Activated T-helper 17 cell treated with anti-CD3 and anti-CD28 coated beads, Interleukin-2, amount 50 U/mL, for 72 hours (primary cell): ENCODE measurements at regions not wholly inside any gene's neighbourhood (a gene's known extent, or its start where the extent isn't known, plus 50 kb on each side); places are given as distances from the start of the nearest gene placed in this dataset.

ENCODE experiments used
- ATAC-seq: fragments of 150-1000 bp; cut with Tn5 transposase; replicated peaks from 2 replicates; pipeline ENCODE4 v1.10.0; 2021; ENCODE audit warnings: mild to moderate bottlenecking, moderate library complexity
- H3K27ac Mint-ChIP-seq: one replicate; pipeline ENCODE4 v1.8.0; 2022; ENCODE audit warnings: mixed read lengths
- H3K27me3 Mint-ChIP-seq: one replicate; pipeline ENCODE4 v1.8.0; 2022; ENCODE audit warnings: mixed read lengths
- H3K36me3 Mint-ChIP-seq: one replicate; pipeline ENCODE4 v1.8.0; 2022; ENCODE audit warnings: low read depth, mild to moderate bottlenecking, mixed read lengths
- H3K4me1 Mint-ChIP-seq: one replicate; pipeline ENCODE4 v1.8.0; 2022; ENCODE audit warnings: mixed read lengths
- H3K4me3 Mint-ChIP-seq: one replicate; pipeline ENCODE4 v1.8.0; 2022; ENCODE audit warnings: mild to moderate bottlenecking, mixed read lengths
- H3K9me3 Mint-ChIP-seq: one replicate; pipeline ENCODE4 v1.8.0; 2022; ENCODE audit warnings: mixed read lengths

DNA sequence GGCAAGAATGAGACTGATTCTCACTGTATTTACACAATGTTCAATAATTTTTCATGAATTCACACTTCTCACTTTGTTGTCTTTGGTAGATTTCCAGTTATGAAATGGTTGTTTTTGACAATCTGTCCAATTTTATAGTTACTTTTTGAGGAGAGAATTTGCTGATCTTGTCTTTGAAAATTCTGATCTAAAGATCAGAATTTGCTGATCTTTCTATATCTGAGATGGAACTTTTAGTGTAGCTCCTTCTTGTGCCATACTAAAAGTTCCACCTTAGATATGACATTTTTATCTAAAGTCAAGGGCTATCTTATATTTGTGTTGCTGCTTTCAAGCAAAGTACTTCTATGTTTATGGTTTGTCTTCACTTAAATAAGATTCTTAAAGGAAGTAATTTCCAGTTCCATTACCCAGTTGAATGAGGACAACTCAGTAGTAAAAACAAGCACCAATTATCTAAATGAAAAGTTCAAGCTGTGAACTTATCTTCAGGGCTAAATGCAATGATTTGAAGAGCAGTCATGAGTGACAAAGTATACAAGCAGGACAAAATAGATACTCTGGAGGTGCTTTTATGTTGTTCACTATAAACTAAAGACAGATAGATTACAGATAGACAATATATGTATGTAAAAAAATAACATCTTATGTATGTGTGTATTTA lies 76.4 kb upstream of the FOXG1 start:
- no peaks in the 10 kb centered on the region for H3K4me1 Mint-ChIP-seq
- H3K9me3 Mint-ChIP-seq: peaks cover 22% of the 10 kb centered on the region
- H3K4me3 Mint-ChIP-seq: no peak overlapping the region
- H3K27me3 Mint-ChIP-seq: no peaks in the 10 kb centered on the region
- no peaks in the 10 kb centered on the region for H3K36me3 Mint-ChIP-seq
- no peak for ATAC-seq
- H3K27ac Mint-ChIP-seq: no peak overlapping the region

GRCh38 chr14:28695109-28695508 lies 71.5 kb upstream of the FOXG1 start:
- Mint-ChIP-seq H3K4me1 (no peaks in the 10 kb centered on the region), H3K27me3 (no peaks in the 10 kb centered on the region), H3K36me3 (no peaks in the 10 kb centered on the region), H3K9me3 (peaks cover 7% of the 10 kb centered on the region), H3K27ac (no peak overlapping the region), H3K4me3 (no peak overlapping the region)
- no peak for ATAC-seq

DNA sequence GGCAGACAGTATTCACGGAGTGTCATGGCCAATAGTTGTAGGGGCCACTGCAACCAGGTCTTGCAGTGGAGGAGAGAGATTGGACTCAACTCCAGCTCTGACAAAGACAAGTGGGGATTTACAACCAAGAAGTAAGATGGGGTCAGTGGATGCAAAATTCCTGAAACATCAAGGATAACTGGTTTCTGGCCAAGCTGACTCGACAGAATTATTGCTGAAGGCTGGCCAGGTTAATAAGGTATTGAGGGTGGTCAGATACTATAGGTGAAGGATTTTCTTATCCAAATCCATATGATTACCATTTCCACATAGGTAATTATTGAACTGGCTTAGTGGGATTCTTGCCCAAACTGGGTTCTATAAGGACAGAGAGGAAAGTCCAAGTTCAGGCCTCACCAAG lies 64.9 kb upstream of the FOXG1 start:
- Mint-ChIP-seq H3K4me1 (no peaks in the 10 kb centered on the region), H3K27ac (no peak overlapping the region), H3K4me3 (no peak overlapping the region), H3K36me3 (no peaks in the 10 kb centered on the region), H3K9me3 (peaks cover 4% of the 10 kb centered on the region), H3K27me3 (no peaks in the 10 kb centered on the region)
- ATAC-seq: no peak

GRCh38 chr14:28703482-28703881 lies 63.1 kb upstream of the FOXG1 start:
- Mint-ChIP-seq H3K4me1 (no peaks in the 10 kb centered on the region), H3K36me3 (no peaks in the 10 kb centered on the region), H3K27me3 (no peaks in the 10 kb centered on the region), H3K9me3 (peaks cover 13% of the 10 kb centered on the region), H3K27ac (no peak overlapping the region), H3K4me3 (no peak overlapping the region)
- no peak for ATAC-seq

DNA sequence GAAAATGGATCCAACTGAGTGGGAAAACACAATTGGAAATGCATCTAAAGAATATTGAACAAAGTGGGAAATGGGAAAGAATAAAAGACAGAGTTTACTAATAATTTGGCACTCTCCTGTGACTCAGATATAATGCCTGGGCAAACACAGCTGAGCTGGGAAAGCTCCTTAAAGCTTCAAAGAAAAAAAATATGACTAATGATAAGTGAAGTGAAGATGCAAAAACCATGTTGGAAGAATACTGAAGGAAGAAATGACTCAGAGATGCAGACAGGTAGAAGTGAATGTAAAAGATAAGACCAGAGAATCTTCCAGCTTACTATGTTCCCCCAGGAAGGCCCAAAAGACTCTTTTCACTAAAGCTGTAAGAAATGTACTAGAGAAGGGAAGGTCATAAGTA lies 62.4 kb upstream of the FOXG1 start:
- Mint-ChIP-seq H3K27me3 (no peaks in the 10 kb centered on the region), H3K27ac (no peak overlapping the region), H3K9me3 (peaks cover 13% of the 10 kb centered on the region), H3K36me3 (no peaks in the 10 kb centered on the region), H3K4me1 (no peaks in the 10 kb centered on the region), H3K4me3 (no peak overlapping the region)
- ATAC-seq: no peak

GRCh38 chr14:28707814-28708213 lies 58.8 kb upstream of the FOXG1 start:
- Mint-ChIP-seq H3K27me3 (no peaks in the 10 kb centered on the region), H3K4me1 (no peaks in the 10 kb centered on the region), H3K4me3 (no peak overlapping the region), H3K36me3 (no peaks in the 10 kb centered on the region), H3K9me3 (peaks cover 13% of the 10 kb centered on the region), H3K27ac (no peak overlapping the region)
- ATAC-seq: no peak

GRCh38 chr14:28709571-28710305 lies 56.8 kb upstream of the FOXG1 start:
- Mint-ChIP-seq H3K36me3 (no peaks in the 10 kb centered on the region), H3K9me3 (peaks cover 16% of the 10 kb centered on the region), H3K27me3 (no peaks in the 10 kb centered on the region), H3K4me1 (no peaks in the 10 kb centered on the region), H3K27ac (no peak overlapping the region), H3K4me3 (no peak overlapping the region)
- no peak for ATAC-seq
